Muscle layer of duodenum (tissue), 2 donors: ENCODE measurements at regions not wholly inside any gene's neighbourhood (a gene's known extent, or its start where the extent isn't known, plus 50 kb on each side); places are given as distances from the start of the nearest gene placed in this dataset.

Source experiments
- H3K27ac ChIP-seq: one replicate; pipeline ENCODE4 v1.7.0; 2013; ENCODE audit warnings: mild to moderate bottlenecking, low read length
- H3K27me3 ChIP-seq: one replicate; pipeline ENCODE4 v1.7.0; 2013; ENCODE audit warnings: low read depth, mild to moderate bottlenecking, control low read depth, low read length
- H3K36me3 ChIP-seq, 2 donors: one replicate each; pipeline ENCODE4 v1.7.0; 2013; ENCODE audit warnings: low read length in 2 of 2, control low read depth in 1 of 2, mild to moderate bottlenecking in 1 of 2; ENCODE audit not compliant: insufficient read depth in 2 of 2, control insufficient read depth in 1 of 2
- H3K4me1 ChIP-seq, 2 donors: one replicate each; pipeline ENCODE4 v1.7.0; 2013; ENCODE audit warnings: low read length in 2 of 2, mild to moderate bottlenecking in 2 of 2, control low read depth in 1 of 2, moderate library complexity in 1 of 2; ENCODE audit not compliant: insufficient read depth in 2 of 2, control insufficient read depth in 1 of 2
- H3K4me3 ChIP-seq, 2 donors: one replicate each; pipeline ENCODE4 v1.7.0; 2013; ENCODE audit warnings: low read length in 2 of 2, low read depth in 1 of 2, mild to moderate bottlenecking in 1 of 2
- H3K9me3 ChIP-seq, 2 donors: one replicate each; pipeline ENCODE4 v1.7.0; 2013; ENCODE audit warnings: low read length in 2 of 2, control low read depth in 1 of 2, mild to moderate bottlenecking in 1 of 2; ENCODE audit not compliant: control insufficient read depth in 1 of 2
- donor health status: healthy.

- no peaks in the 10 kb centered on the region for H3K9me3 ChIP-seq
- H3K4me3 ChIP-seq, result no peak overlapping the region
- no peak overlapping the region for H3K27ac ChIP-seq
- H3K27me3 ChIP-seq, result no peaks in the 10 kb centered on the region
- no peaks in the 10 kb centered on the region for H3K4me1 ChIP-seq
- no peaks in the 10 kb centered on the region for H3K36me3 ChIP-seq
These were observed 374.6 kb downstream of the INSC start for GRCh38 chr11:15489281-15489680.

GRCh38 chr11:15490535-15490934 is 375.8 kb downstream of the INSC start:
- Histone ChIP-seq H3K4me3 (no peak overlapping the region), H3K9me3 (no peaks in the 10 kb centered on the region), H3K27ac (no peak overlapping the region), H3K4me1 (no peaks in the 10 kb centered on the region), H3K36me3 (no peaks in the 10 kb centered on the region), H3K27me3 (no peaks in the 10 kb centered on the region)

GRCh38 chr11:15493066-15493465 is 378.3 kb downstream of the INSC start:
- no peaks in the 10 kb centered on the region for H3K9me3 ChIP-seq
- H3K4me1 ChIP-seq, result no peaks in the 10 kb centered on the region
- no peak overlapping the region for H3K27ac ChIP-seq
- H3K36me3 ChIP-seq, result no peaks in the 10 kb centered on the region
- H3K27me3 ChIP-seq, result no peaks in the 10 kb centered on the region
- no peak overlapping the region for H3K4me3 ChIP-seq

GRCh38 chr11:15493921-15494620 is 379.3 kb downstream of the INSC start:
- H3K27ac ChIP-seq, result no peak overlapping the region
- H3K36me3 ChIP-seq, result no peaks in the 10 kb centered on the region
- no peak overlapping the region for H3K4me3 ChIP-seq

GRCh38 chr11:15494740-15495139 is 380.0 kb downstream of the INSC start:
- H3K27me3 ChIP-seq, result no peaks in the 10 kb centered on the region
- no peaks in the 10 kb centered on the region for H3K4me1 ChIP-seq
- H3K36me3 ChIP-seq, result no peaks in the 10 kb centered on the region
- no peak overlapping the region for H3K4me3 ChIP-seq
- H3K27ac ChIP-seq, result no peak overlapping the region
- H3K9me3 ChIP-seq, result no peaks in the 10 kb centered on the region

More at GRCh38 chr11:15493921-15494620, 379.3 kb downstream of the INSC start:
- H3K27me3 ChIP-seq, result no peaks in the 10 kb centered on the region
- H3K9me3 ChIP-seq, result no peaks in the 10 kb centered on the region
- H3K4me1 ChIP-seq, result no peaks in the 10 kb centered on the region

GRCh38 chr11:15495462-15495861 is 380.7 kb downstream of the INSC start:
- no peak overlapping the region for H3K27ac ChIP-seq

GRCh38 chr11:15497366-15497765 is 382.6 kb downstream of the INSC start:
- H3K4me3 ChIP-seq, result no peak overlapping the region
- H3K27me3 ChIP-seq, result no peaks in the 10 kb centered on the region
- no peaks in the 10 kb centered on the region for H3K36me3 ChIP-seq
- H3K27ac ChIP-seq, result no peak overlapping the region
- no peaks in the 10 kb centered on the region for H3K9me3 ChIP-seq
- H3K4me1 ChIP-seq, result no peaks in the 10 kb centered on the region

More at GRCh38 chr11:15495462-15495861, 380.7 kb downstream of the INSC start:
- Histone ChIP-seq H3K36me3 (no peaks in the 10 kb centered on the region), H3K4me3 (no peak overlapping the region), H3K27me3 (no peaks in the 10 kb centered on the region), H3K4me1 (no peaks in the 10 kb centered on the region), H3K9me3 (no peaks in the 10 kb centered on the region)

- Histone ChIP-seq H3K36me3 (no peaks in the 10 kb centered on the region), H3K27ac (no peak overlapping the region), H3K27me3 (no peaks in the 10 kb centered on the region), H3K4me1 (no peaks in the 10 kb centered on the region), H3K9me3 (no peaks in the 10 kb centered on the region), H3K4me3 (no peak overlapping the region)
These were observed 385.0 kb downstream of the INSC start for GRCh38 chr11:15499674-15500073.

GRCh38 chr11:15500643-15501042 is 385.9 kb downstream of the INSC start:
- Histone ChIP-seq H3K36me3 (no peaks in the 10 kb centered on the region), H3K9me3 (no peaks in the 10 kb centered on the region), H3K27ac (no peak overlapping the region), H3K27me3 (no peaks in the 10 kb centered on the region), H3K4me3 (no peak overlapping the region), H3K4me1 (no peaks in the 10 kb centered on the region)

- Histone ChIP-seq H3K27ac (no peak overlapping the region), H3K9me3 (no peaks in the 10 kb centered on the region), H3K36me3 (no peaks in the 10 kb centered on the region), H3K27me3 (no peaks in the 10 kb centered on the region), H3K4me1 (no peaks in the 10 kb centered on the region), H3K4me3 (no peak overlapping the region)
These were observed 386.8 kb downstream of the INSC start for GRCh38 chr11:15501566-15501965.

- H3K4me1 ChIP-seq, result no peaks in the 10 kb centered on the region
- H3K27ac ChIP-seq, result no peak overlapping the region
- no peaks in the 10 kb centered on the region for H3K9me3 ChIP-seq
- H3K4me3 ChIP-seq, result no peak overlapping the region
- H3K36me3 ChIP-seq, result no peaks in the 10 kb centered on the region
- H3K27me3 ChIP-seq, result no peaks in the 10 kb centered on the region
These were observed 390.4 kb downstream of the INSC start for GRCh38 chr11:15505155-15505554.

- H3K4me1 ChIP-seq, result no peaks in the 10 kb centered on the region
- H3K27me3 ChIP-seq, result no peaks in the 10 kb centered on the region
- H3K4me3 ChIP-seq, result no peak overlapping the region
- H3K36me3 ChIP-seq, result no peaks in the 10 kb centered on the region
- no peaks in the 10 kb centered on the region for H3K9me3 ChIP-seq
- H3K27ac ChIP-seq, result no peak overlapping the region
These were observed 392.9 kb downstream of the INSC start for GRCh38 chr11:15507592-15507991.
